ENCODE measurements at regions not wholly inside any gene's neighbourhood (a gene's known extent, or its start where the extent isn't known, plus 50 kb on each side); places are given as distances from the start of the nearest gene placed in this dataset.

DNA sequence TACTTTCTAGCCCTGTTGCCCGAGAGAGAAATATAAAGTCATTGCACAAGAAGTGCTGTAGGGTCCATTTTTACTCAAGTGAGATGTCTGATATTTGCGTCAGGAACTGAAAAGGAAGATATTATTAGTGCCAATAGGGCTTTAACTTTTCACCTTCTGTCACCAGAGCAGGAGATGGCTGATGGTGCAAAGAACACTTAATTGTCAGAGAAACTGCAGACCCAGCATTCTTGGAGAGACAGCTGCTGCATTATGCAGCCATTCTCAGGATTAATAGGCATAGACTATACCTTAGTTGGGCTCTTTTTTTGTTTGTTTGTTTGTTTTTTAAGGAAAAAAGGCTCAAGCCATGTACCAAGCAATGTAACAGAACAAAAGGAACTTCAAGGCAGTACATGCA, 179.4 kb downstream of the RPS12 start:
- TF ChIP-seq POLR2A (IDR thresholded peaks at IDR 0.05), result no peak
- TF ChIP-seq, protein P1, sequence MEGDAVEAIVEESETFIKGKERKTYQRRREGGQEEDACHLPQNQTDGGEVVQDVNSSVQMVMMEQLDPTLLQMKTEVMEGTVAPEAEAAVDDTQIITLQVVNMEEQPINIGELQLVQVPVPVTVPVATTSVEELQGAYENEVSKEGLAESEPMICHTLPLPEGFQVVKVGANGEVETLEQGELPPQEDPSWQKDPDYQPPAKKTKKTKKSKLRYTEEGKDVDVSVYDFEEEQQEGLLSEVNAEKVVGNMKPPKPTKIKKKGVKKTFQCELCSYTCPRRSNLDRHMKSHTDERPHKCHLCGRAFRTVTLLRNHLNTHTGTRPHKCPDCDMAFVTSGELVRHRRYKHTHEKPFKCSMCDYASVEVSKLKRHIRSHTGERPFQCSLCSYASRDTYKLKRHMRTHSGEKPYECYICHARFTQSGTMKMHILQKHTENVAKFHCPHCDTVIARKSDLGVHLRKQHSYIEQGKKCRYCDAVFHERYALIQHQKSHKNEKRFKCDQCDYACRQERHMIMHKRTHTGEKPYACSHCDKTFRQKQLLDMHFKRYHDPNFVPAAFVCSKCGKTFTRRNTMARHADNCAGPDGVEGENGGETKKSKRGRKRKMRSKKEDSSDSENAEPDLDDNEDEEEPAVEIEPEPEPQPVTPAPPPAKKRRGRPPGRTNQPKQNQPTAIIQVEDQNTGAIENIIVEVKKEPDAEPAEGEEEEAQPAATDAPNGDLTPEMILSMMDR (IDR thresholded peaks at IDR 0.05), result no peak
